ENCODE measurements at regions not wholly inside any gene's neighbourhood (a gene's known extent, or its start where the extent isn't known, plus 50 kb on each side); places are given as distances from the start of the nearest gene placed in this dataset.

- TF ChIP-seq POLR2A (IDR thresholded peaks at IDR 0.05; ENCODE audit: low read length) (no peak), GATA1 (IDR thresholded peaks at IDR 0.05; ENCODE audit: low read depth, low read length) (no peak)
Measured at GRCh38 chr21:28752131-28752530, 240.5 kb downstream of the LTN1 start.
